ENCODE measurements at regions not wholly inside any gene's neighbourhood (a gene's known extent, or its start where the extent isn't known, plus 50 kb on each side); places are given as distances from the start of the nearest gene placed in this dataset.
"Not testable (repeated sequence)": the region's sequence is repeated elsewhere in the genome, so short reads cannot be mapped to it uniquely, and the experiment has no call there.

DNA sequence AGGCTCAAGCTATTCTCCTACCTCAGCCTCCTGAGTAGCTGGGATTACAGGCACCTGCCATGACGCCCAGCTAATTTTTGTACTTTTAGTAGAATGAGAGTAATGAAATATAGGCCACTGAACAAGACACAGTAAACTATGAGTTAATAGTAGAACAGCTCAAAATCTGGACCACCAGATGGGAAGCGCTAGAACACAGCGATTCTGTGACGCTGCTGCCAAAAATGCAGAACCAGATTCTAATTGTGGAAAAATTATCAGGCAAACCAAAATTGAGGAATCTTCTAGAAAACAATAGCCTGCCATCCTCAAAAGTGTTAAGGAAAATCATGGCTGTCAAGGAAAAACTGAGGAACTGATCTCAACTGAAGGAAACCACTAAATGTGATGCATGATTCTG, 111.4 kb upstream of the TIAM1 start:
- DNase-seq (ENCODE audit: low read depth): no peak

DNA sequence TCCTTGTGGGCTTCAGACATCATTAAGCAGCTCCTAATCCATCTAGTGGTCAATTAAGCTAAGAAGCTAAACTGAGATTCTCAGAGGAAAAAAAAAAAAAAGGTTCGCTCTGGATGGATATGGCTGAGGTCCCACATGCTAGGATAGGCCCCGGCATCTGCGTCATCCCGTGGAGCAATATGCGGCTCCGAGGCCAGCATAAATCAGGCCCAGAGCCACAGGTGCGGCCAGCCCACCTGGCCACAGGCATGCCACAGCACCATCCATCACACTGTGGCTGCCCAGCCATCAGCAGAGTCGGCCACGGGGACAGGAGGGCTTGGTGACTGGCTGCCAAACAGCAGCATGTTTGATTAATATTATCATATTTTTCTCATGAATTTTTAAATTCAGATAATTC, 106.9 kb upstream of the TIAM1 start:
- DNase-seq (ENCODE audit: low read depth): no peak

- DNase-seq (ENCODE audit: low read depth): no peak
Measured at GRCh38 chr21:31449921-31450535, 106.0 kb upstream of the TIAM1 start.

DNA sequence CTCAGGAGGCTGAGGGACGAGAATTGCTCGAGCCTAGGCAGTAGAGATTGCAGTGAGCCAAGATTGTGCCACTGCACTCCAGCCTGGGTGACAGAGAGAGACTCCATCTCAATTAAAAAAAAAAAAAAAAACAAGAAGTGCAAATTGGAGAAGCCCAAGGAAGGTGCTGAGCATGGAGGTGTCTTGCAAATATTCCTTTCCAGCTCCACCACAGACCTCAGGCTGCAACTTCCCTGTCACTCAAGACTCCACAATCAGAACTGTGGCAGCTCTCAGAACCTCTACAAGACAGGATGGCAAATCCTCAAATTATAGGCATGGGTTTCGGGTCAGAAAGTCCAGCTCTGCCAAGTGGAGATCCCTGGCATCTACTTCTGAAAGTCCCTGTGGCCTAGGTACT, 104.4 kb upstream of the TIAM1 start:
- DNase-seq (ENCODE audit: low read depth): no peak

- DNase-seq (ENCODE audit: low read depth): no peak
Measured at GRCh38 chr21:31447505-31447904, 103.4 kb upstream of the TIAM1 start.

DNA sequence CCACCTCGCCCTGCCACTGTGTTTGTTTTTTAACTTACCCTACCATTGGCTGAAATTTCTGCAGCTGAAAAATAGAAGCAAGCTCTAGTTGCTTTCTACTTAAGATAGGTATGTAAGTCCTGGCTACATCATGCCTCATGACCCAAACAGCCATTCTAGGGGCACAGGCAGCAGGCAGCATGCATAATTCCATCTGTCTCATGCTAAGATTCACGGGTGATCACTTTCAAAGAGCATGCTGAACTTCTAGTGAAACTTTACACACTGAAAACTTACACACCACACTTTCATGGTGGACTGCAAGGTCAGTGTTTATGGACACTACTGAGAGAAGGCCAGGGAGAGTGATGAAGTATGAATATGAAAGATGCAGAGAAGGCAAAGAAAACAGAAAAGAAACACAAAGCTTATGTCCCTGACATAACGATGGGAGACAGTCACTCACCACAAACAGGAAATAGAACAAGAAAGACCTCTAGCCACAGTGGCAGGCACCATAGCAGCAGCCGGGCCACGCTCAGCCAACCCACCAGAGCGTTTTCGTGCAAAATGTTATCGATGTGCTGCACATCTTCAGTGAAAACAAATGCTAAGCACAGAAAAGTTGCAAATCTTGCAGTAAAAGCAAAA, 102.3 kb upstream of the TIAM1 start:
- DNase-seq (ENCODE audit: low read depth): peak; percentile 4

DNA sequence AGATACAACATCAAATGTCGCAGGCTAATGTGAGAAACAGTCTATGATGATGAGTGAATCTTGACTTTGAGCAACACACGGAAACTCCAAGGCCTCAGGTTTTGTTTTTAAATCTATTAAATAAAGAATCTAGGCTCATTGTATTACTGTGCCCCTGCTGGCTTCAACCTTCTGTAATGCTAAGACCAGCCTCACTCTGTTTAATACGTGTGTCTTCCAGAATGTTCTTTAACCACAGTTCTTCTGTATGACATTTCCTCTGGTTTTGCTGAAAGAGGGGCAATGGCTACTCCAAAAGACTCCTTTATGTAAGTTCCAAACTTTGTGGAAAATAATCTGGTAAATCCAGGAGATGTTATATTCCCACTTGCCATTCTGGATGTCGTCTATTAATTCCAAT, 101.1 kb upstream of the TIAM1 start:
- no peak for DNase-seq (ENCODE audit: low read depth)

GRCh38 chr21:31443736-31444521, 99.9 kb upstream of the TIAM1 start:
- DNase-seq (ENCODE audit: low read depth): no peak

- no peak for DNase-seq (ENCODE audit: low read depth)
Measured at GRCh38 chr21:31442339-31442738, 98.3 kb upstream of the TIAM1 start.

GRCh38 chr21:31429506-31429905, 85.4 kb upstream of the TIAM1 start:
- DNase-seq (ENCODE audit: low read depth): no peak

DNA sequence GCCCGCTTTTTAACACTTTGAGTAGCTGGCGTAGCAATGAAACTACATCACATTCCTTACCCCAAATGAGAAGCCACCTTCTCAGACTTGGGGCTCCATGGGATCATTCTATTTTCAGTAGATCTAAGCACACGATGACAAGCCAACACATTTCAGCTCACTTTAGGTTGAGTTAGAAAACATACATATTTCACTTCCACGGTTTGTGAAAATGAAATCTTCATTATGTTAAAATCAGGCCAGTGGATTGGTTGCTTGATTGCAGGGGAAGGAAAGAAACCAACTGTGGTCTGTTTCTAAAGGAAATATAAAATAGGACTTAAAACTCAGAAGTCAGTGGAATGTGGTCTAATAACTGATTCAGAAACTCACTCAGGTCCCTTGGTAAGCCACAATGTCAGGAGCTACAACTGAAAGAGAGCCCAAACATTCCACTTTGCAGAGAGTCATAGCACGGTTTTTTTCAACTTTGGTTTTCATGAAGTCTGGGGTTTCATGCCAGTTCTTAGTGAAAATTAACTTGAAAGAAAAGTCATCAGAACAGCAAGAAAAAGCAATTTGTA, 82.3 kb upstream of the TIAM1 start:
- DNase-seq (ENCODE audit: low read depth): no peak

- DNase-seq (ENCODE audit: low read depth): no peak
Measured at GRCh38 chr21:31425138-31425537, 81.1 kb upstream of the TIAM1 start.

DNA sequence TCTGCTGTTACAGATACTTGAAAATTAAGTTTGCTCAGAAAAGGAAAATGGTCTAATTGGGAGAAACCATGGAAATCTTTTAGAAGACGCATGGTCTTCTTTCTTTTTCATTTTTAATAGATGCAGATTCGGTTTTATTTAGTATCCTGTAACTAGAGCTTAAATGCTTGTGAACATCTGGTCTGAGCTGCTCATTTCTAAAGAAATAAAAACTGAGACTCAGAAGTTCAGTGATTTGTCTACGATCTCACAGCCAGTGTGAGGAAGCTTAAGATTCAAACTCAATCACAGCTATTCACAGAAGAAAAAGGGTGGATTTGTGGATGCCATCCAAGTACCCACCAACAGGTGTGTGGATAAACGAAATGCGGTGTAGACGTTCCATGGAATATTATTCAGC, 80.0 kb upstream of the TIAM1 start:
- no peak for DNase-seq (ENCODE audit: low read depth)

- DNase-seq (ENCODE audit: low read depth): no peak
Measured at GRCh38 chr21:31420988-31421387, 76.9 kb upstream of the TIAM1 start.

GRCh38 chr21:31420354-31420753, 76.3 kb upstream of the TIAM1 start:
- DNase-seq (ENCODE audit: low read depth): no peak

GRCh38 chr21:31418377-31419001, 74.4 kb upstream of the TIAM1 start:
- DNase-seq (ENCODE audit: low read depth): no peak

DNA sequence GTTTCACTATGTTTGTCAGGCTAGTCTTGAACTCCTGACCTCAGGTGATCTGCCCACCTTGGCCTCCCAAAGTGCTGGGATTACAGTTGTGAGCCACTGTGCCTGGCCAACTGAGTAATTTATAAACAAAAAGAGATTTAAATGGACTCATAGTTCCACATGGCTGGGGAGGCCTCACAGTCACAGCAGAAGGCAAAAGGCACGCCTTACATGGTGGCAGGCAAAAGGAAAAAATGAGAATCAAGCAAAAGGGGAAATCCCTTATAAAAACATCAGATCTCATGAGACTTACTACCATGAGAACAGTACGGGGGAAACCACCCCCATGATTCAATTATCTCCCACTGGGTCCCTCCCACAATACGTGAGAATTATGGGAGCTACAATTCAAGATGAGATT, 73.2 kb upstream of the TIAM1 start:
- not testable (repeated sequence) for DNase-seq (ENCODE audit: low read depth)

DNA sequence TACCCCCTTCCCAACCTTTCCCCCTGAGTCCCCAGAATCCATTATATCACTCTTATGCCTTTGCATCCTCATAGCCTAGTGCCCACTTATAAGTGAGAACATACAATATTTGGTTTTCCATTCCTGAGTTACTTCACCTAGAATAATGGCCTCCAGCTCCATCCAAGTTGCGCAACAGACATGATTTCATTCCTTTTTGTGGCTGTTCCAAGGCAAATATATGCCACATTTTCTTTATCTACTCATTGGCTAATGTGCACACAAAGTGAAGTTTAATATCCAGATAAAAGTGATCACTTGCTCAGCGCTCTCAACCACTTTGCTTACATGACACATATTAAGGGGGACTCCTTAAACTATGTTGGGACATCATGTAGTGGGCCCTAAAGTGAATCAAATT, 72.4 kb upstream of the TIAM1 start:
- no peak for DNase-seq (ENCODE audit: low read depth)

- no peak for DNase-seq (ENCODE audit: low read depth)
Measured at GRCh38 chr21:31414263-31415000, 70.4 kb upstream of the TIAM1 start.

DNA sequence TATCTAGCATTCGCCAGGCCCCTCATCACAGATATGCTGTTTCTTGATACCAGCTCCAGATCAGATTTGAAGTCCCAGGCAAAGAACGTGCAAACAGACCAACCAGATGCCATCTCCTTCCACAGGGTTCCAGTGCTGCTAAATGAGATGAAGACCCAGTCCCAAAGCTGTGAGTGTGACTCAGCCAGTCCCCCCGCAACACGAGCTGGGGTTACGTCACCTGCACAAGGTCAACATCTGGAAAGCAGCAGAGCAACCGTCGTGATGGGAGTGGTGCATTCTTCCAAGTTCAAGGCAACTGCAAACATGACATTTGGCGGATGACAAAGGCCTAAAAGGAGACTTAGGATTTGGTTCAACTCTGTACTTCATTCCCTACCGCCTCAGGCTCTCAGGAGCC, 69.6 kb upstream of the TIAM1 start:
- DNase-seq (ENCODE audit: low read depth): no peak

GRCh38 chr21:31410499-31411131, 66.6 kb upstream of the TIAM1 start:
- no peak for DNase-seq (ENCODE audit: low read depth)
